Suprapubic skin (tissue), 4 donors: ENCODE measurements at regions not wholly inside any gene's neighbourhood (a gene's known extent, or its start where the extent isn't known, plus 50 kb on each side); places are given as distances from the start of the nearest gene placed in this dataset.

Source experiments
- CTCF ChIP-seq, 2 donors: fragments of 200-600 bp in 1 of 2; fragments of 450-650 bp in 1 of 2; sonication (generic) in 1 of 2; IDR thresholded peaks; one replicate each; pipeline ENCODE4 v1.5.1; 2016 to 2019; ENCODE audit warnings: antibody characterized with exemption in 2 of 2, mild to moderate bottlenecking in 1 of 2, moderate library complexity in 1 of 2
- EP300 ChIP-seq: sonication (generic); formaldehyde crosslinking; IDR thresholded peaks from one replicate; pipeline ENCODE4 v1.6.1; 2017; ENCODE audit warnings: antibody characterized with exemption
- POLR2AphosphoS5 ChIP-seq, 3 donors: sonication (generic); formaldehyde crosslinking; IDR thresholded peaks; one replicate each; pipeline ENCODE4 v1.6.1; 2017; ENCODE audit warnings: antibody characterized with exemption in 3 of 3

GRCh38 chr2:222136106-222136630 is 162.6 kb downstream of the PAX3 start:
- TF ChIP-seq CTCF (IDR thresholded peaks at IDR 0.05) (no peak), POLR2AphosphoS5 (IDR thresholded peaks at IDR 0.05) (no peak), EP300 (no peak)
